ENCODE measurements at regions not wholly inside any gene's neighbourhood (a gene's known extent, or its start where the extent isn't known, plus 50 kb on each side); places are given as distances from the start of the nearest gene placed in this dataset.

GRCh38 chr3:69435274-69436265 is 49.7 kb upstream of the FRMD4B start:
- ATAC-seq (ENCODE audit: low FRiP score), result no peak

More at GRCh38 chr3:69435274-69436265, 49.7 kb upstream of the FRMD4B start:
- no peak for DNase-seq (ENCODE audit: low spot score)
- no peak for TF ChIP-seq CTCF (IDR thresholded peaks at IDR 0.05)

Measured in omental fat pad (tissue), 3 donors.